IPS-NIHi11 (cell line): ENCODE measurements at regions not wholly inside any gene's neighbourhood (a gene's known extent, or its start where the extent isn't known, plus 50 kb on each side); places are given as distances from the start of the nearest gene placed in this dataset.

Experiments
- DNase-seq: peaks from one replicate; pipeline ENCODE4 v3.0.0; 2012; ENCODE audit warnings: mixed read lengths, low spot score

- no peak for DNase-seq
These were observed 223.0 kb upstream of the CDIN1 start for GRCh38 chr15:36356466-36356865.

DNA sequence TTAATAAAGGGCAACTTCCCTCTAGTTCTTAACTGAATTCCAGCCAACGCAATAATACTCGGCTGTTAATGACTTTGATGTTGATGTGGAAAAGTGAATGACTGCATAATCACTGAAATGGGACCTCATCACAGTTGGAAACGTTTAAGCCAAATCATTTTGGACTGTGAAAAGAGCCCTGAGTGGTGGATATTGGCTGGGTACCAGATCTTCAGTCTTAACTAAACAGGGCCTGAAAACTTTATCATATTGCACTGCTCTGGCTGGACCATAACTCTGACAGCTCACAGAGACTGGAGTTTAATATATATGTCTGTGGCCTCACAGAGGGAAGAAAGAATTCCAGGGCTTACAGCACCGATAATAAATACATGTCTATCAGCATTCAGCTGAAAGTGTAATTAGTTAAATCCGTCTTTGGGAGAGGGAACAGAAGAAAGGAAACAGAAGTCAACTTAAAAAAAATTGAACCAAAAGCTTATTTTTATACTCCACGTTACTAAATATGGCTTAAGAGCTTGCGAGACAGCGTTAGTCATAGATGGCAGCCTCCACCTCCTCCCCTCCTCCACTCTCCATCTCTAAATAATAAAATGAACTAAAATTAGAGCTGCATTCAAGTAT, 222.3 kb upstream of the CDIN1 start:
- DNase-seq = no peak

- DNase-seq = no peak
These were observed 221.3 kb upstream of the CDIN1 start for GRCh38 chr15:36358094-36358493.

DNA sequence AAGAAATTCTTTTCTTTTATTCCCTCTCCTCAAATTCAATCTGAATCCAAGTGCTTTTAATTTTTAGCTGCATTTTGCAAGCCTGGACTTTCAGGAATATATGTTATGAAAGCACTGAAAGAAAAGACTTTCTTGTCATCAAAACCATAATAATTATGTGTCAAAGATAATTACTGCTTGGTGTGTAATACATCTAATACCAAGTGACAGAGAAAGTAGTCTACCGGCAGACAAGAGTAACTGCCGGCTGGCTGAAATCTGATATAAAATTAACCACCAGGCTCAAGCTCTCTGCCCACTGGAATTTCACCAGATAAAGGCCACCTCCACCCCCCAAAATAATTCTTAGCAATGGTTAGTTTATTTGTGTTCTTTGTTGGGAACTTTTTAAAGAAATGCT, 220.9 kb upstream of the CDIN1 start:
- DNase-seq = no peak

DNA sequence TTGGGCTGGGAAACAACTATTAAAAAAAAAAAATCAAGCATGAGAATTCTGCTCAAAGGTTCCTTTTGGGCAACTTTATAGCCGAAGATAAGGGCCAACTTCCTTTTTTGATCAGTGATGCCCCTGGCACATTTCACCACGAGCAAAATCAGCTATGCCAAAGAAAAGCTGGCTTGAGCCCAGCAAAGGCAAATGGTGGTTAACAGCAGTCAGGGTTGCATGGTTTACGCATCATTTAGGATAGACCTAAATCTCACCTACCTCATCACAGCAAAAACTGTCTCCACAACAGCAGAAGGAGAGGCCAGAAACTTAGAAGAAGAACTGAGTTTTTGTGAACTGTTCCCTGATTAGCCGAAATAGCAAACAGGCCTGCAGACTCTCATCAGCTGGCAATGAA, 220.1 kb upstream of the CDIN1 start:
- DNase-seq = no peak

DNA sequence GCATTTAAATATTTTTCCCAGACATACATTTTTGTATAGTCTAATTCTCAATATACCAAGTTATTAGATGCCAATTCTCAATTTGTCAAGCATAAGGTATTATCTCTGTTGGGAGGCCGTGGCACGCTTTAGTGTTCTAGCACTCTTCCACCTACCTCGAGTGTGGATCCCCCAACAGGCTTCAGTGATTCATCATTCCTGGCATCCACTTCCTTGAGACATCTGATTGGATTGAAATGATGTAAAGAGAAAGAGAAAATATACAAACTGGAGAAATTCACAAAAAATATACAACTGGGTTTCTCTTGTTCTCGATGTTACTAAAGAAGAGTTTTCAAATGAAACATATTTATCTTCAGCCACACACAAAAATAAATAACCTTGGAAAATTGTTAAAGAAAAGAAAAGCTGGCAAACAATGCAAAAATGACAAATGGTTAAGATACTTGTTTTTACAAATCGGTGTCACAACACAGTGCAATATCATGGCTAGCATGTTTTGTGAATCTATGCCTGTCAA, 218.0 kb upstream of the CDIN1 start:
- DNase-seq = no peak

DNA sequence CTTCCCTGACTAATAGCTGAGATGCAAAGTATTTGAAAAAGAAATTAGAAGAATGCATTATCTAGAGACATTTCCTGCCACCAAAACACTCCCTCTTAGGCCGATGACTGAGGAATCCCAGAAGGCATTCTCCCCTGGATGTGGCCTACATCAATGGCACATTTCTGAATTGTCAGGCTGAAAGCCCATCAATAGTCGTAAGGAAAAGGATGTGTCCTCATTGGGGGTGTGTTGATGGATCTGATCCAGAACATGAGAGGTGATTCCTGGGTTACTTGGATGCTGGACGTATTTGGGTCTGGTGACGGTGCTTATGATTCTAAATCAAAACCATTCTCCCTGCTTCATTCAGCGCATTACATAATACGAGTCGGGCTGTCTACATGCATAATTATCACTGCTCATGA, 216.9 kb upstream of the CDIN1 start:
- no peak for DNase-seq

DNA sequence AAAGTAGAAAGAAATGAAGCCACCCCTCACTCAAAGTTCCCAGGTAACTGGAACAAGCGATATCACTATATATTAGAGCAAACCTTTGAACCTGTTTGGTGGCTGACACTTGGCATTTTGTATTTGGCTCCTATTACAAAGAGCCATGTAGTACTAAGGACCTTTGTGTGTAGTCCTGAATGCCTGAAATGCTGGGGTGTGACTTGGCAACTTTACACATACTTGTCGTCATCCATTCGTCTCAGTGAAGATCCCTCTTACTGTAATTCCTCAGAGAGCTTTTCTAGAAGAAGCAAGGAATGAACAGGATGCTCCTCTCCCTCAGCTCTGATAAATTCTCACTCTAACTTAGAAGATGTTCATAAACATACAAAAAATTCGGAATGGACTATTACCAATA, 216.1 kb upstream of the CDIN1 start:
- no peak for DNase-seq

DNA sequence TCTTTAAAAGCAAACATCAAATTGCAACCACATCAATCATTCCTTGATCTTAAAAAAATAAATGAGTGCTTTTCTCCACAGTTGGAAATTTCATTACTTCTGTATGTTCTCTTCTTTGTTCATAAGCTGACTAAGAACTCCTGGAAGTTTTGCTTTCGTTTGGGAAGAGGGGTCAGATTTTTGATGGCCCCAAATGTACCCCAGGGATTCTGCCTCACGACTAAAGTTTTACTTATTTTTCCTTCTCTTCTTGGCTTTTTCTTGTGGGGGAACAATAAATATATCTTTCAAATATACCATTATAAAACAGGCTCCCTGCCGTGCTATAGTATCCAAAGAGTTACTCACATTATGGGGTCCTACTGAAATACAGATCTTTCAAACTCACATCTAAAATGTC, 215.0 kb upstream of the CDIN1 start:
- no peak for DNase-seq

GRCh38 chr15:36365963-36366362, 213.5 kb upstream of the CDIN1 start:
- DNase-seq = no peak

DNA sequence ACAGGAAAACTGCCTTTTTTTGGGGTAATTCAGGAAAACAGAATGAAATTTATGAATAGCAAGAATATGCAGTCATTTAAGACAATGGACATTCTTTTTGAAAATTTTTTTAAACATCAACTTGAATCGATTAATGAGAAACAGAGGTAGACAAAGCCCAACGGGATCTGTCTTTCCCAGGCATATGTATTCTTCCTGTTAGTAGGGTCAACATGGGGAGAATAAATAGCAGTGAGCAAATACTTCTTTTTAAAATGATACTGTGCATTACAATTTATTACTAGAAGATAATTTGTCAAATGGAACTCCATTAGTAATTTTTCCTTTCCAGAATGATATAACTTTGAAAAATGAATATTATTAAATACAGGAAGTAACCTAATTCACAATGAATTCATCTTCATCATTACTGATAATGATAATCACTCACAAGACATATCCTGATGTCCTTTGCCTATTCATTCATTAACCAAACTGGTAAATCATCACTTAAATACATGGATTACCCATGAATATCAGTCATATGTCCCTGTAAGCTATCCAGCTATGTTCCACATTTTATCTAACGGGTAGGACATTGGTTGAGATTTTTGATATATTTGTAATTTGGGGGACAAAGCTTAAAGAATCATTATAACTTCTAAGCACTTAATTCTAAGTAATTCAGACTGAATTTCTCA, 209.2 kb upstream of the CDIN1 start:
- no peak for DNase-seq

- DNase-seq = no peak
These were observed 208.7 kb upstream of the CDIN1 start for GRCh38 chr15:36370731-36371112.

GRCh38 chr15:36371509-36371908, 207.9 kb upstream of the CDIN1 start:
- DNase-seq = no peak

DNA sequence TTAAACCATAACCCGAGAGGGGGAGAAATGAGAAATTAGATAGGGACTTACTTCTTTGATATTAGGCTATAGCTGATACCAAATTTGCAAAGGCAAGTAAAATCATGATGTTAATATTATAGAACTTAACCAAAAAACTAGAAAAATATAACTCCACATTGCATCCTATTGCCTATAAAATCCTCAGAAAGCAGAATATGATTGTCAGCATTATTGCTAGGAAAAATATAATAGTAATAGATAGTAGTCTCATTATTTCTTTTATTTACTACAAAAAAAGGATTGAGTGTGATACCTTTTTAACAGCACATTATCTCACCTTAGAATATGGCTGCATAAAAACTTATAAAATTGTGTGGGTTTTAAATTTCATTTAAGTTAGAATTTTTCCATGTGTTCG, 206.5 kb upstream of the CDIN1 start:
- no peak for DNase-seq

- DNase-seq = no peak
These were observed 205.9 kb upstream of the CDIN1 start for GRCh38 chr15:36373550-36373949.

- DNase-seq = no peak
These were observed 190.3 kb upstream of the CDIN1 start for GRCh38 chr15:36389107-36389506.

DNA sequence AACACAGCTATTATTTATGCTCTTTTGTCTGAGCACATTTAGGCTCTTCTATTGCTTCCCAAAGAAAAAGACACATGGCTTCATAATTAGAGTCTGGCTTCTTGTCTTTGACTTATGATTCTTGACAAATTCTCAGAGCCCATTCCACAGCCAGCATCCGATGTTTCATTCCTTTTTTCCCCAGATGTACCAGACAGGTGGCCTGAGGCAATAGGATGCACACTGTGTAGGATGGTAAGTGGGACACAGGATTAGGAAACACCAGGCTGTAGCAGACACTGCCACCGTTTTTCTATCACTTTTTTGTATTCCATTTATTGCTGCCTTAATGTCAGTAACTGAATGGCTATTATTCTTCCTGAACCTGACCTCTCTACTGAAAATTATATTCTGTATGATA, 188.9 kb upstream of the CDIN1 start:
- no peak for DNase-seq

- DNase-seq = no peak
These were observed 186.7 kb upstream of the CDIN1 start for GRCh38 chr15:36392676-36393266.

DNA sequence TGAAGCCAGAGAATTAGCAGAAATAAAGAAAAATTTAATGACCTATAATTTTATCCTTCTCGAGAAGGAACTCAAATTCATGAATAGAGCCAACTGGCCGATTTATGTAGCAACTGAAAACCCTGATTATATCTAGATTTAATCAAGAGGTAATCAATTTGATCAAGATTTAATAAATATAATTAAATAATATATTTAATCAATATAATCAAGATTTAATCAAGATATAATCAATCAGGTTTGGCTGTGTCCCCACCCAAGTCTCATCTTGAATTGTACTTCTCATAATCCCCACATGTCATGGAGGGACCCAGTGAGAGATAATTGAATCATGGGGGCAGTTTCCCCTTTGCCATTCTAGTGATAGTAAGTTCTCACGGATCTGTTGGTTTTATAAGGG, 181.2 kb upstream of the CDIN1 start:
- DNase-seq = no peak

DNA sequence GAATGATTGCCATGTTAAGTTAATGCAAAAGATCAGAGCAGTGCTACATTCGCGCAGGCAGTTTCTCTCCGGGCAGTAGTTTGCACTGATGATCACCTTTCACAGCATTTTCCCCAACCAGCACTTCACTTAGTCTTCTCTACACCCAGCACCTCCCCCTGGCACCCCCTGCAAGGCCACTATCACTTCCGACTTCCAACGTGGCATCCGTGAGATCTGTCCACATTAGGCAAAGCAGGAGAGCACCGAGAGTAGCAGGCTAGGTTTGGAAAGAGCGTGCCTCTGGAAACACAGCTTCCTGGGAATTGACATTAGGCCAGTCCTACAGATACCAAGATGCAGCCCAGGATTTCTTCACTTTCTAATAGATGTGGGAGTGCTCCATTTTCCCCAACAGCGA, 180.2 kb upstream of the CDIN1 start:
- DNase-seq = no peak

DNA sequence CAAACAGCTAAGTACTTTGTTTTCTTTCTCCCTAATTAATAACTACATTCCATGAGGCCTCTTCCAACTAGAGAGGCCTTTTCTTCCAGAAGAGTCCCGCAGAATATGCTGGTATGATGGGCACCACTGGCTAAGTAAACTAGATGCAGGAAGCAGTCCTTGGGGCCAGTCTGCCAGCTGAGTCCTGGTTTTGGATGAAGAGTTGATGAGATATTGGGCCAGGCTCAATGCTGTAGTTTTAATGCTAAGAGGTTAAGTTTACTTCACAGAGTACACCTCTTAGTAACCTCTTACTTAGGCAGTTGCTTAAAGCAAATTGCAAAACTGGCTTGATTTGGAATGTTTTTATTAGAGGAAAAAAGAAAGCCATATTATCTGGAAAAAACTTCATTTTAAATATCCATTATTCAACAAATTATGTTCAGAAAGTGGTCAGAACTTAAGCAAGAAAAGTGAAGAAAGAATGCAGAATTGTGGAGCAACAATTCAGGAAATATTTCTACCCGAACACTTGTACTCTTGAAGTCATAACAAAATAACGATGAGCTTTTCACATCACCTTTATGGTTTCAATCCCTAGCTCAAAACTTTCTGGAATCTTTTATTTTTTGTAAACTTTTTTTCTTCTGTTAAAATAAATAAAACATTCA, 178.4 kb upstream of the CDIN1 start:
- no peak for DNase-seq

DNA sequence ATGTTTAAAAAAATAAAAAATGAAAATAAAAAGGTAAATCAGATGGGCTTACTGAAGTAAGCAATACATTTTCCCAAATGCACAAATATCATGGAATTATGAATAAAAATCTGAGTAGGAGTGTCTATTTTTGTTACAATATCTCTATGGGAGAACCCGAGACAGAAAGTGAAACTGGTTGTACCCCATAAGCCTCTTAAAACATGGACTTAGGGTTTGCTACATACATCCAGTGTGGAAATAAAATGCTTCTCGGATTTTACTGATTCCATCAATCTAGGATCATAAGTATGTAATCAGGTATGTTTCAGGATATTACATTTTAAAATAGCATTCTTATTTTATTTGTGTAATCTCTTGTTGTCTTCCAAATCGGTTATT, 177.8 kb upstream of the CDIN1 start:
- no peak for DNase-seq

DNA sequence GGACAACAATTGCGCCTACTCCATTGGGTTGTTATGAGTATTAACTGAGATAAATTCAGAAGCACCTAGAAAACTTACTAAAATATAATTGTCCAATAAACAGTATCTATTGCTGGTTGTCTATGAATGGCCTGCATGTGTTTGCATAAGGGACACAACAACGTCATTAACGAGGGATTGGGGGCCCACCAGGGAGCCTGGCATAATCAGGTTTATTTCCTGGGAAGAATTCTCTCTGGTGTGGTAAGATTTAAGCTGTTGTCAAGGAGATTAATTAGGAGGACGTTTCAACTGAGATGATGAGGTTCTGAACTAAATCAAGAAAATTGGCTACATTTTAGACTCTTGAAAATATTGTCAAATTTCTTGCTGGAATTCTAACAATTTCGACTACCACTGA, 176.1 kb upstream of the CDIN1 start:
- no peak for DNase-seq
